Osteoblast (primary cell): ENCODE measurements at regions not wholly inside any gene's neighbourhood (a gene's known extent, or its start where the extent isn't known, plus 50 kb on each side); places are given as distances from the start of the nearest gene placed in this dataset.

ENCODE experiments used
- DNase-seq: peaks from one replicate; pipeline ENCODE4 v3.0.0; 2011; ENCODE audit warnings: low spot score, mixed read lengths; ENCODE audit not compliant: insufficient read length; ENCODE audit errors: missing footprints
- H2AFZ ChIP-seq: 2 replicates; pipeline ENCODE4 v1.6.0; 2011; ENCODE audit warnings: mild to moderate bottlenecking, low read length
- H3K27ac ChIP-seq: 2 replicates; pipeline ENCODE4 v1.5.1; 2011; ENCODE audit warnings: mild to moderate bottlenecking, low read depth, low read length, moderate library complexity
- H3K27me3 ChIP-seq: 2 replicates; pipeline ENCODE4 v1.6.0; 2012; ENCODE audit warnings: mild to moderate bottlenecking, control low read depth, inconsistent platforms, low read length, moderate library complexity; ENCODE audit not compliant: insufficient read depth
- H3K36me3 ChIP-seq: 2 replicates; pipeline ENCODE4 v1.5.1; 2011; ENCODE audit warnings: mild to moderate bottlenecking, low read length, control low read depth, moderate library complexity; ENCODE audit not compliant: insufficient read depth
- H3K4me1 ChIP-seq: 2 replicates; pipeline ENCODE4 v1.5.1; 2011; ENCODE audit warnings: mild to moderate bottlenecking, low read length, control low read depth, moderate library complexity; ENCODE audit not compliant: insufficient read depth
- H3K4me2 ChIP-seq: 2 replicates; pipeline ENCODE4 v1.6.0; 2011; ENCODE audit warnings: mild to moderate bottlenecking, low read length; ENCODE audit not compliant: insufficient read depth
- H3K4me3 ChIP-seq: fragments of 200-600 bp; sonication (generic); 3 replicates; pipeline ENCODE4 v1.5.1; 2012; ENCODE audit warnings: mild to moderate bottlenecking, low read length, inconsistent platforms; ENCODE audit not compliant: insufficient read depth
- H3K79me2 ChIP-seq: 2 replicates; pipeline ENCODE4 v1.6.0; 2012; ENCODE audit warnings: mild to moderate bottlenecking, low read length, control low read depth, inconsistent platforms; ENCODE audit not compliant: insufficient read depth
- H3K9me3 ChIP-seq: 2 replicates; pipeline ENCODE4 v1.5.1; 2011; ENCODE audit warnings: low read depth, low read length, control low read depth
- H4K20me1 ChIP-seq: 2 replicates; pipeline ENCODE4 v1.6.0; 2012; ENCODE audit warnings: mild to moderate bottlenecking, low read length, control low read depth; ENCODE audit not compliant: insufficient read depth
- CTCF ChIP-seq: IDR thresholded peaks from 2 replicates; pipeline ENCODE4 v1.5.1; 2011; ENCODE audit warnings: mild to moderate bottlenecking, low read depth, low read length, moderate library complexity; ENCODE audit errors: extremely low read depth

GRCh38 chr22:27372364-27372763 is 429.2 kb downstream of the MN1 start:
- Histone ChIP-seq H3K79me2 (no peaks in the 10 kb centered on the region), H3K36me3 (no peaks in the 10 kb centered on the region), H3K27ac (no peak overlapping the region), H3K4me1 (no peaks in the 10 kb centered on the region), H2AFZ (no peak overlapping the region), H4K20me1 (no peaks in the 10 kb centered on the region), H3K4me3 (no peak overlapping the region), H3K4me2 (no peak overlapping the region), H3K27me3 (peaks cover 20% of the 10 kb centered on the region), H3K9me3 (no peaks in the 10 kb centered on the region)
- no peak for DNase-seq
- TF ChIP-seq CTCF = no peak

GRCh38 chr22:27372969-27373670 is 428.4 kb downstream of the MN1 start:
- Histone ChIP-seq H3K9me3 (no peaks in the 10 kb centered on the region), H3K36me3 (no peaks in the 10 kb centered on the region), H3K27me3 (peaks cover 25% of the 10 kb centered on the region), H2AFZ (no peak overlapping the region), H3K4me3 (no peak overlapping the region), H3K27ac (no peak overlapping the region), H3K79me2 (no peaks in the 10 kb centered on the region), H3K4me2 (no peak overlapping the region), H4K20me1 (no peaks in the 10 kb centered on the region), H3K4me1 (no peaks in the 10 kb centered on the region)
- DNase-seq = no peak
- no peak for TF ChIP-seq CTCF

GRCh38 chr22:27377501-27378295 is 423.9 kb downstream of the MN1 start:
- TF ChIP-seq CTCF = no peak
- Histone ChIP-seq H3K27me3 (peaks cover 30% of the 10 kb centered on the region), H3K9me3 (no peaks in the 10 kb centered on the region), H3K4me1 (no peaks in the 10 kb centered on the region), H2AFZ (no peak overlapping the region), H3K27ac (no peak overlapping the region), H4K20me1 (no peaks in the 10 kb centered on the region), H3K4me2 (no peak overlapping the region), H3K79me2 (no peaks in the 10 kb centered on the region), H3K4me3 (no peak overlapping the region), H3K36me3 (no peaks in the 10 kb centered on the region)
- DNase-seq = no peak

GRCh38 chr22:27378311-27378800 is 423.2 kb downstream of the MN1 start:
- DNase-seq = peak; percentile 77
- Histone ChIP-seq H3K27me3 (peaks cover 30% of the 10 kb centered on the region), H4K20me1 (no peaks in the 10 kb centered on the region), H3K4me2 (no peak overlapping the region), H3K9me3 (no peaks in the 10 kb centered on the region), H3K27ac (no peak overlapping the region), H3K36me3 (no peaks in the 10 kb centered on the region), H3K4me3 (no peak overlapping the region), H2AFZ (no peak overlapping the region), H3K79me2 (no peaks in the 10 kb centered on the region), H3K4me1 (no peaks in the 10 kb centered on the region)
- TF ChIP-seq CTCF = no peak
